SIG-M5 treated with dmso at 0.1 percent for 504 hours (cell line): ENCODE measurements at regions not wholly inside any gene's neighbourhood (a gene's known extent, or its start where the extent isn't known, plus 50 kb on each side); places are given as distances from the start of the nearest gene placed in this dataset.

Experiments used
- DNase-seq: peaks from one replicate; lab custom pipeline; 2025; ENCODE audit not compliant: unreplicated experiment; lab: John Stamatoyannopoulos, UW

DNA sequence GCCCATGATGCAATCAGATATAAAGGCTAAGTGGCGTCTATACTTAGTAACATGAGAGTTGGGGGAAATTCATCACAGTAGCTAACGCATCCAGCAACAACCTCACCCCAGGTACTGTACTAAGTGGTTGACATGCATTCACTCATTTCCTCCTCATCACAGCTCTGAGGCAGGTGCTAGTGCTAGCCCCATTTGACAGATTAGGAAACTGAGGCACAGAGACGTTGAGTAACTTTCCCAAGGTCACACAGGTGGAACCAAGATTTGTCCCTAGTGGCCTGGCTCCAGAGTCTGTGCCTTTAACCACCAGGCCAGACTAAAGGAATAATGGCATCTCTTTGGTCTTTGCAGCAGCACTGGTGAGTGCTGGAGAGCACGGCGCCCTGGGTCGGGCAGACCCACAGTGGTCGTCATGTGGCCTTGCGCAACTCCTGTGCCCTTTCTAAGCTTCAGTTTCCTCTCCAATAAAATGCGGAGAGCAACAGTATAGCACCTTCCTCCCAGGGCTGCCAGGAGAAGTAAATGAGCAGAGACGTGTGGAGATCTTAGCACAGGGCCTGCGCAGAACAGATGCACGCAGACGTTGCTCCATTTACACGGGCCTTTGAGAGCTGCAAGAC lies 186.4 kb downstream of the BCOR start:
- no peak for DNase-seq

DNA sequence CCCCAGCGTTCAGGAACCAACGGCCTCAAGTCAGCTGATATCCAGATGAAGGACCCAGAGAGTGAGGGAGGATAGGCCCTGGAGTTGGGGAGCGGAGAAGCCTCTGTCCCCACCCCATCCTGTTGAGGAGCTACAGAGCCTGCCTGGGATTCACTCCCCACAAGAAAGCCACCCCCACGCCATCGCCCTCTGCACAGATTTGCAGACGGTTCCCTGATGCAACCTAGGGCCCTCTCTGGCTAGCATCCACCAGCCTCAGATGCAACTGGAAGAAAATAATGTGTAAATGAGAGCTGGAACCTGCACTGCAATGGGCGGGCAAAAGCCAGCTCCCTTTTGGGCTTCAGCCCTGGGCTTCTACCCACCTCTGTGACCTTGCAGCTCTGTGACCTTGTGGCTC lies 185.6 kb downstream of the BCOR start:
- DNase-seq, result no peak

DNA sequence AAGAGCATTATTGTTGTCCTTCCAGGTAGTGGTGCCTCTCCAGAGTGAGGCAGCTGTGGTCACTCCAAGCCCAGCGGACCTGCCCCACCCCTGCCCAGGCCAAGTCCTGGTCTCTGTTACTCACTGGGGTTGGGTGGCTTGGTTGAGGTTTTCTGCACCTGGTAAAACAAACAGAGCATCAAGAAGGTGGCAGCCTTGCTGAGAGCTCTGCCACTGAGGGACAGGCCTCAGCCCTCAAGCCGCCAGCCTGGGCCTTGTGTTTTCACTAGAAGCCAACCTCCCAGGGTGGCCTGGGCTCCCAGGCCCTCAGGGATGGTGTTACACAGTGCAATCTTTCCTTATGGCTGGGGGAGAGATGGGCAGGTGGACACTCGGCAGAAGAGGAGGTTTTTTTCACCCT lies 182.7 kb downstream of the BCOR start:
- DNase-seq, result no peak

DNA sequence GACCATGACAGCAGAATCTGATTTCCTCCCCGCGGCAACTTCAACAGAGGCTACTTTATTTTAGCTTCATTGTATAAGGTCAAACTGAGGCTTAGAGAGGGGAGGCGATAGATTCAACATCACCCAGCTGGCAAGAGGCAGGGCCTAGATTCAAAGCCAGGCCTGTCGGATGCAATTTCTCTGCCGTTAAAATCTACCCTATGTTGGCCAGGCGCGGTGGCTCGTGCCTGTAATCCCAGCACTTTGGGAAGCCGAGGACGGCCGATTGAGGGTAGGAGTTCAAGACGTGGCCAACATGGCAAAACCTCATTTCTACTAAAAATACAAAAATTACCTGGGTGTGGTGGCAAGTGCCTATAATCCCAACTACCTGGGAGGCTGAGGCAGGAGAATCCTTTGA lies 182.2 kb downstream of the BCOR start:
- DNase-seq, result no peak

DNA sequence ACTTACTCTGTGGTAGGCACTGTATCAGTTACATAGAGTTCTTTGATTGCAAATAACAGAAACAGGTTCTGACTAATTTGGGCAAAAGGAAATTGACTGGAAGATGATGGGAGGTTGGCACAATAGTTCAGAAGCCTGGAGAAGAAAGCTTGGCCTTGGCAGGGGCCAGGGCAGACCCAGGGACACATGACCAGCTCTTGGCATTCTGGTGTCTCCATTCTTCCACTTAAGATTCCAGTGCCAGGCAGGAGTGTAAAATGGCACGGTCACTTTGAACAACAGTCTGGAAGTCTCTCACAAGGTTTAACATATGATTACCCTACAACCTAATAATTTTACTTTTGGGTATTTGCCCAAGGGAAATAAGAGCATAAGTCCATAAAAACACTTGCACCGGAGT lies 175.9 kb downstream of the BCOR start:
- DNase-seq, result no peak

DNA sequence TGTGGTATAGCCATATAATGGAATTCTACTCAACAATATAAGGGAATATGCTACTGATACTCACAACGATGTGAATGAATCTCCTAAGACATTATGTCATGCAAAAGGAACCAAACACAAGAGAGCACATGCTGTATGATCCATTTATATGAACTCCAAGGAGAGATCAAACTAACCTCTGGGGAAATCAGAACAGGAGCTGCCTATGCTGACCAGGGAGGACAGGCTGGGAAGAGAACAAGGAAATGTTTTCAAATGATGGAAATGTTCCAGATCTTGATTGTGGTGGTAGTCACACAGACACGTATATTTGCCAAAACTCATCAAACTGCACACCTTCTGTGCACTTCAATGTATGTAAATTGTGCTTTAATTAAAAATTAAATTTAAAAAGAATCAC lies 175.3 kb downstream of the BCOR start:
- DNase-seq, result no peak

DNA sequence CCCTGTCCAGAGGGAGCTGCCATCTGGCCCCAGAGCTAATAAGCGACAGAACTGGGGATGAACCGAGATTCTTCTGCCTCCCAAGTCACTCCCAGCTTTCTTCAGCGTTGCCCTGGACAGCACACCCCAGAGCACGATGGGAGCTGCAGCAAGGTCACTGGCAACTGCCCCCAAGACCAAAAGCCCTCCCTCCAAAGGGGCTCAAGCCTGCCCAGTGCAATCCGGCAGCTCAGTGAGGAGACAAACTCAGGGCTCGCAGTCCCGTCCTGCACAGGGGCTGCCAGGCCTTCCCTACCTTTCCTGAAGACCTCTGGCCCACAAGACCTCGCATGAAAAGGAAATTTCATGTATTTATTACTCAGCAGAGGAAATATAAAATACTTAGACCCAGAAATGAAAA lies 174.8 kb downstream of the BCOR start:
- no peak for DNase-seq

DNA sequence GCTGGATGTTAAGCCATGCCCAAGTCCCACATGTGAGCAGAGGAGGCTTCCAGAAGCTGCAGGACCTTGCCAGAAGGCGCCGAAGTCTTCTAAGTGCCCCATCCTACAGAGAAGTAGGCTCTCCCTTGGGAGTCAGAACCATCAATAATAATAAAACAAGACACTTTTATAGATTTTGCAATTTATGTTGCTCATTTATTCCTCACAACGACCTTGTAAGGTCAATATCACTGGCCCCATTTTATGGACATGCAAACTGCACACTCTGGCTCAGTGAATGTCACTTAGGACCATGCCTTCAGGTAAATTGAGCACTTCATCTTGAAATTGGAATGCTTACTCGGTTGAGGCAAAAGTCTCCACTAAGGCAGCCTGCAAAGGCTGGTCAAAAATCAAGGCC lies 170.4 kb downstream of the BCOR start:
- no peak for DNase-seq

DNA sequence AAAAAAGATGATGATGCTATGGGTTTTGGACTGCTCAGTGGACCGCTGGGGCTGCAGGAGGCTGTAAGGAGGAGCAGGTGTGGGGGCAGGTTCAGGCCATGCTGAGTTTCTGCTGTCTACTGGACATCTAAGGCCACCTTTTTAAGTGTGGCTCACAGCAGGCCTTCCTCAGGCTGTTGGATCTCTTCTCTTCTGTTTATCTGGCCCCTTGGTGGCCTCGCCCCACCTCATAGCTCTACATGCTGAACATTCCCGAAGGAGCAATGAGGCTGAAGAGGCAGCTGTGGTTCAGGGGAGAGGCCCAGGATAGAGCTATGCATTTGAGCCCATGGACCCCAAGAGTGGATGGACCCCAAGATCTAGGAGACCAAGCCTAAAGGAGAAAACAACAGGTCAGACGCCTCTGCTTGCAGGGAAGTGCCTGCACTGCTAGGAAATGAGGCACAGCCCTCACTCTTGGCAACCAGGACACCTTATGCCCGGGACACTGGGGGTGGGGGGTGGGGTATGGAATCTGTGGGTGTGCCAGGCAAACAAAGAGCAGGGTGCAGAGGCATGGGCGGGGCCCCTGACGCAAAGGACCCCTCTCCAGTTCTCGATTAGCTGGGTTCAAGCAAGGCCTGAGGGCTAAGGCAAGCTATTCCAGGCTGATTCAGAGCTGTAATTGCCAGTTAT lies 168.9 kb downstream of the BCOR start:
- no peak for DNase-seq

DNA sequence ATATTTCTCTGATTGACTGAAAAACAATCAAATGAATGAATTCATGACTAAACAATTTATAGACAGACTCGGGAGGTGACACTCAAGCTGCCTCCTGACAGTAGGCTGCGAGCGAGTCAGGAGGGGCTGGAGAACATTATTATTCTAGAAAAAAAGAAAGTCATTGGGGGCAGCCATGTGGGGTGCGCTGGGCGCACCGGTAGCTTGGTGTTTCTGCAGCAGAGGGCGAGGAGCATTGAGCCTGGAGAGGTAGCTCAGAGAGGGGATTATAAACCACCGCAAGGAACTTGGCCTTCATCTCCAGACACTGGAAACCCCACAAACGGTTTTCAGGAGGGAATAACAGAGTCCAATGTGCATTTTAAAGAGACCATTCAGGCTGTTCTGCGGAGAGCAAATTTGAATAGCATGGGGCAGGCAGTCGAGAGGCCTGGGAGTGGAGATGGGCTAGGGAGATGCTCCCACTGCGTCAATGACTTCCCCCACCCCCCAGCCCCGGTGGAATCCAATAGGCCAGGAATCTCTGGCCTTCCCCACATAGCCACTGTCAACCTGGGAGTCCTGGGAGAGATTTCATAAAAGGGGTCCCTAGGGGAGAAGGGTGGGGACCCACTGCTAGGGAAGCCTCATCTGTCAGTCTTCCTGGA lies 168.3 kb downstream of the BCOR start:
- DNase-seq, result no peak

DNA sequence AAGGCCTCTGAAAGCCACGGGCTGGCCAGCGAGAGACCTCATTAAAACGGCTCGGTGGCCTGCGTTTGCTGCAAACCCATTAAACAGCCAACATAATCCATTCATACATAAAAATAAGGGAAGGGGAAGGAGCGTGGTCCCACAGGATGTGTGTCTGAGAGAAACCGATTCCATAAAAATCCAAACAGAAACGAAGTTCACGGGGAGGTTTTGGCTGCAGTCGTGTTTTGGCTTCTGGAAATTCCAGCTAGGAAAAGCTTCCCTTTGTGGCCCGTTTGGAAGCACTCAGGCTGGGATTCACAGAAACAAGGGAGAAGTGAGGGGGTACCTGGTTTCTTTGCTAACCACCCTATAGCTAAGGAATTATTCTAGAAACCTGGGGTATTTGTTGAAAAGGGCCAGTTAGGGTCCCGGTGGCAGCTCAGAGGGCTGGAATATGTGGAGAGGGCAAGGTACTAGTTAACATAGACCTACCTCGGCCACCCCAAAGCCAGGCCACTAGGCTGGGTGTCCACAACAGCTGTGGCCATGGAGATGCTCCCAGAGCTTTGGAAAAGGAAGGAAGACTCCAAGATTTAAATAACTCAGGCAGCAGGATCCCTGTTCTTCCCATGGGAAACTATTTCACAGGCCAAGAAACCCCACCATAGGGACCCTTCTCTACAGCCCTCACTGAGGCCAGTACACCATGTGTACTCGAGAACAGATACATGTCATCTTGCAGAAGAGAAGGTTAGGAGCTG lies 166.8 kb downstream of the BCOR start:
- DNase-seq, result no peak

DNA sequence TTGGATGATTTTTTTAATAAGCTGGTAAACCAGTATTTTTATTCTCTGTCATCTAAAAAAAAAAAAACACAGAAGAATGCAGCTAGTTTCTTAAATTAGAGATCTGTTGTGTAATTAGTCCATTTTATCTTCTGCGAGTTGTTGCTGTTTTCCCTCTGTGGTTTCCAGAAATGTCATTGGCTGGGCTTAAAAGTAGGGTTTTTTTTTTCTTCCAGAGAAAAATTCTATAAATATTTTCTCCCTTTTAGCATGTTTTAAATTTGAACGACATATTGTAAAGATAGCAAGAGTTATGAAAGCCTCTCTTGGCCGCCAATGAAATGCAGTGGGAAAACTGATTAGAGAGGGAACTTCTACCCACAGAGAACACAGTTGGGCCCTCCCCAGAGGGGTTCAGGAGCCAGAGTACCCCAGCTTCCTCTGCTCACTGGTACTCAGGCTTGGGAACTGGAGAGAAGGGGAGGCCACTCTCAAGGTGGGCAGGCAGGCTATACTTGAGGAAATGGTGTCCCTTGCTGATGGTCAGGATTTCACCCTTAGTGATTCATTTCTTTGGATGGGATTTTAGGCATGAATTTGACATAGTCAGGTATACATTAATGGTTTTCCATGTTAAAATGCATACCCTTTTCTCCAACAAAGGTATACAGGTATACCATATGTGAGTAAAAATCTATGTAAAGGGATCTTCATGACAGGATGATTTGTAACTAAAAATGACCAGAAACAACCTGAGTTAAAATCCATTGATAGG lies 166.1 kb downstream of the BCOR start:
- no peak for DNase-seq

DNA sequence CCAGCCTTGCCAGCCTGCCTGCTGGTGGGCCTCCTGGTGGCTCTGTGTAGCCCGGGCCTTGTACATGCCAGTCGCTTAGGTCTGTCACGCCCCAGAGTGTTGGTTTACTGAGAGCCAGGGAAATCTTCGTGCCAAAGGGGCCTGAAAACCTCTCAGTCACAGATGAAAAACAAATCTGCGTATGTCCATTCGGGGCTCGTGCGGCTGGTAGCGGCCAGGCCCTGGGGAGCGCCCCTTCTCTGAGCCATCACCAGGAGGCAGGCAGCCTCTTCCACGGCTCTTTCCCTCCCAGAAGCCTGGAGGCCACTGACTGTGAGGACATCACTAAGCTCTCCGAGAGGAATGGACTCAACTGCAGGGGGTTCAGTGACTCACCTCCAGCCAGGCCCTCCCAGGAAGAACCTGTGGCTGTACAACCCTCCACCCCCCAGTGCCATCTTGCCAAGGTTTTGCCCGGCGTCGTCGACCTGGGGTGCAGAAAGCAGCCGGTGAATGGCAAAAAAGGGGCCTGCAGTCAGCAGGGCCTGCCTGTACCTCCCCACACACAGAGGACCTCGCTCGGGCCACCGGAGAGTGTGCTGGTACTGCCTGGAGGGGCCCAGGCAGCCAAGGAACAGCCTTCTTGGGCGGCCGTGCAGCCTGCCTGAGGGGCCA lies 162.2 kb downstream of the BCOR start:
- DNase-seq, result no peak

DNA sequence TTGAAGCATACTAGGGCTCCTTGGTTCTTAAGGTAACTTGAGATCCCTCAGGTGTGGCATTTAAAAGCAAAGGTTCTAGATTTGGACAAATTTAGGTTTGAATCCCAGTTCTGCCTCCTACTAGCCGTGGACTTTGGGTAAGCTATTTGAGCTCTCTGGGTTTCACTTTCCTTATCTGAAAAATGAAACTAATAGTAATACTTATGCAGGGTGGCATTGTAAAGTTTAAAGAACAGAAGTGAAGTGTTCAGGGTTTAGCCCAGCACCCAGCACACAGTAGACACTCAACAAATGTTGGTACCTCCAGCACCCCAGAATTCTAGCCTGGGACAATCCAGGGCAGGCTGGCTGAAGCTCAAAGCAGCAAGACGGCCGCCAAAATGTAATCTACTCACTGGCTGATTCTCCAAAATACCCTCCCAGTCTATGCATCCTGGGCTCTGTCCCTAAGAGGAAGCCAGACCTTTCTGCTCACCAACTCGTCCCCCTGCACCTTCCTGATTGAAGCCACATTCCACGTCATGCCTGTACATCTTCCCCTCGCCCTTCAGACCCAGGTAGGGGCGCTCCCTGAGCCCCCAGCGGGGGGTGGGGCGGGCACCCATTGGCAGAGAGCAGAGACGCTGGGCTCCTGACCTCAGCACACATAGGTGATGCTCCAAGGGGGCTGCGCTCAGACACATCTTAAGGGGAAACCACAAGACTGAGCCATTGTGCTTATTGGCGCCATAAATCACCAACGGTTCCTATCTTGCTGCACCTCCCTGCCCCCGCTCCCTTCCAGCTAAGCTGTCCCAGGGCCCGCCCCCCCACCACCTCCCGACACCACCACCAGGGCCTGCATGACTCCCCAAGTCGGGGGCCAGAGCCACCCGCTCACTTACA lies 160.6 kb downstream of the BCOR start:
- no peak for DNase-seq

DNA sequence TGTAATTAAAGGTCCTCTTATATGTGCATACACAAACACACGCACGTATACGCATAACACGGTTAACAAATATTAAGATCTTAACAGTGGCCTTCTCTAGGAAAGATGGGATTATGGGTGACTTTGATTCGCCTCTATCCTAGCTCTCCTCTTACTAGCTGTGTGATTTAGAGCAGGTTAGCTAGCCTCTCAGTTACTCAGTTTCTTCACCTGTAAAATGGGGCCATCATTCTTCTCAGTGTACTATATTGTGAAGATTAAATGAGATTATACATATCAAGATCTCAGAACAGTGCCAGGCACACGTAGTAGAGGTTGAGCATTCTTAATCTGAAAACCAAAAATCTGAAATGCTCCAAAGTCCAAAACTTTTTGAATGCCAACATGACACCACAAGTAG lies 159.3 kb downstream of the BCOR start:
- DNase-seq, result no peak

DNA sequence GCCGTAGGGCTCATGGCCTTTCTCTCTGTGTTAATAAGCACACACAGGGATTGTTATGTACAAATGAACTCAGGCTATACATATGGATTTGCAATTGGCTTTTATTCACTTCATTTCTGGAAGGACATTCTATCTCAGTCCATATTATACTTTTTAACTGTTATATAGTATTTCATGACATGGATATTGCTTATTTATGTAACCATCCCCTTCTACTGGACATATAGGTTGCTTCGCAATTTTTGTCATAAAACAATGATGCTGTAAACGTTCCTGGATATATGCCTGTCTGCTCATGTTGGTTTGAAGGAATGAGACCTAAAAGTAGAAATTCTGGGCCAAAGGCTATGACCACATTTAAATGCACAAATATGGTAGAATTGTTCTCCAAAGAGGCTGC lies 158.1 kb downstream of the BCOR start:
- DNase-seq, result no peak

DNA sequence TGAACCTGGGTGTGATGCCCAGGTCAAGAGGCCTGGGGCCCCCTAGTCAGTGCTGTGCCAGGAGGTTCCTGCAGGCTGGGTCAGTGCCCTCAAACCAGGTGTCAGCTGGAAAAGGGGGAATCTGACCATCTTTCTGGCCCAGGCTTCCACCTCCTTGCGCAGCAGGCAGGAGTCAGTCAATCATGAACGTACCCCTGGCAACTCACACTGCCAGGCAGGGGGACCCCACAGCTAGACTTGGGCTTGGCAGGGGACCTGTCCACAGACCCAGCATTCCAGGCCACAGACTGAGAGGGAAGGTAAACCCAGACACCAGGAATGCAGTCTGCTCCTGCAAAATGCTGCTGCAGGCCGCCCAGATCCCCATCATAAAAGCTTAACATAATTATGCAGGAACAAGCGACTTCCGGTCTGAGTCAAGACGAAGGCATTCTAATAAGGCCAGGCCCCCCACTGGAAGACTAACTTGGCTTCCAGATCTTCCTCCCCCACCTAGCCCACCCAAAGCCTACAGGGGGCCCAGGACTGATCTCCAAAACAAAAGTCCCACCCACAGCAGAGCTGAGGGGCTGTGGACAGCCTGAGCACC lies 156.3 kb downstream of the BCOR start:
- DNase-seq, result no peak

DNA sequence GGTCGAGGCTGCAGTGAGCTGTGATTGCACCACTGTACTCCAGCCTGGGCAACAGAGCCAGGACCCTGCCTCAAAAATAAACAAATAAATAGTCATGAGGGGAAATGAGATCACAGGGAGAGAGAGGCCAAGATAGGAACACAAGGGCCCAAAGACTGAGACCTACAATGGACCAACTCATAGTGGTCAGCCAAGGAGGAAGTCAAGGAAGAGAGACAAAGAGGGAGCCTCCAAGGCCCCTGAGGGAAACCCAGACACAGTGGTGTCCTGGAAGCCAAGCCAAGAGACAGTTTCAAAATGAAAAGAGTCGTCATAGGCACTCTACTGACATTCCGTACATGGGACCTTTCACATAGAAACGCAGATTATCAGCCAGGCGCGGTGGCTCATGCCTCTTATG lies 153.3 kb downstream of the BCOR start:
- no peak for DNase-seq

DNA sequence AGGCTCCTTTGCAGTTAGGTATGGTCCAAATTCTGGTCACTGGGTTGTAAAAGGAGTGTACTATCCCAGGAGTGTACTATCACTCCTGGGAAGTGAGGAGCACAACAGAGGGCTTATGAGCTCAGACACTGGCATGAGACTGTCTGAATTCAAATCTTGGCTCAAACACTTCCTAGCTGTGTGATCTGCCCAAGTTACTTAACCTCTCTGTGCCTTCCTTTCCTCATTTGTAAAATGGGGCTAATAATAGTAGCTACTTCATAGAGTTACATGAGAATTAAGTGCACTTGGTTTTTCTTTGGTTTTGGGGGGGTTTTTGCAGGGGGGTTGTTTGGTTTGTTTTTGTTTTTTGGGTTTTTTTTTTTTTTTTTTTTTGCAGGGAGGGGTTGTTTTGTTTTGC lies 152.0 kb downstream of the BCOR start:
- no peak for DNase-seq
